BE2C (cell line): ENCODE measurements at regions not wholly inside any gene's neighbourhood (a gene's known extent, or its start where the extent isn't known, plus 50 kb on each side); places are given as distances from the start of the nearest gene placed in this dataset.

ENCODE experiments used
- DNase-seq: peaks from one replicate; pipeline ENCODE4 v3.0.0-alpha.2; 2020
- H3K27me3 ChIP-seq: fragments of 250-450 bp; sonication (Bioruptor Pico); 2 replicates; pipeline ENCODE4 v1.5.1; 2020; ENCODE audit warnings: mild to moderate bottlenecking
- H3K36me3 ChIP-seq: fragments of 250-450 bp; sonication (Bioruptor Pico); 2 replicates; pipeline ENCODE4 v1.5.1; 2020; ENCODE audit warnings: mild to moderate bottlenecking
- H3K4me1 ChIP-seq: fragments of 250-450 bp; sonication (Bioruptor Pico); 2 replicates; pipeline ENCODE4 v1.5.1; 2020
- H3K4me3 ChIP-seq: 2 replicates; pipeline ENCODE4 v1.5.1; 2011; ENCODE audit warnings: low read depth, low read length
- H3K9me3 ChIP-seq: fragments of 250-450 bp; sonication (Bioruptor Pico); 2 replicates; pipeline ENCODE4 v1.5.1; 2020
- TF ChIP-seq, protein P1 (sequence below): IDR thresholded peaks from 2 replicates; pipeline ENCODE4 v1.5.1; 2012; ENCODE audit warnings: mild to moderate bottlenecking, low read depth, low read length

DNA sequence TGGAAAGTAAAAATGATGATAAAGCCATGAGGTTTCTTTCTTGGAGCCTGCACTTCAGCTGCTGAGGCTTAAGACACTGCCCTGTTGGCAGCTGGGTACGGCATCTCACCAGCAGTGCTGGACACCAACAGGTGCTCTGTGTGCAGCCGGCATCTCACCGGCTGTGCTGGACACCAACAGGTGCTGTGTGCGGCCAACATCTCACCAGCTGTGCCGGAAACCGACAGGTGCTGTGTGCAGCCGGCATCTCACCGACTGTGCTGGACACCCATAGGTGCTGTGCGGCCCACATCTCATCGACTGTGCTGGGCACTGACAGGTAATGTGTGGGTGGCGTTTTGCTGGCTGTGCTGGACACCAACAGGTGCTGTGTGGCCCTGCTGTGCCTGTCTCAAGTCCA, 190.8 kb downstream of the TMEM18 start:
- no peak overlapping the region for H3K4me3 ChIP-seq
- DNase-seq, result no peak
- no peaks in the 10 kb centered on the region for H3K9me3 ChIP-seq
- H3K36me3 ChIP-seq, result no peaks in the 10 kb centered on the region
- no peaks in the 10 kb centered on the region for H3K4me1 ChIP-seq
- H3K27me3 ChIP-seq, result no peaks in the 10 kb centered on the region
- TF ChIP-seq, protein P1, sequence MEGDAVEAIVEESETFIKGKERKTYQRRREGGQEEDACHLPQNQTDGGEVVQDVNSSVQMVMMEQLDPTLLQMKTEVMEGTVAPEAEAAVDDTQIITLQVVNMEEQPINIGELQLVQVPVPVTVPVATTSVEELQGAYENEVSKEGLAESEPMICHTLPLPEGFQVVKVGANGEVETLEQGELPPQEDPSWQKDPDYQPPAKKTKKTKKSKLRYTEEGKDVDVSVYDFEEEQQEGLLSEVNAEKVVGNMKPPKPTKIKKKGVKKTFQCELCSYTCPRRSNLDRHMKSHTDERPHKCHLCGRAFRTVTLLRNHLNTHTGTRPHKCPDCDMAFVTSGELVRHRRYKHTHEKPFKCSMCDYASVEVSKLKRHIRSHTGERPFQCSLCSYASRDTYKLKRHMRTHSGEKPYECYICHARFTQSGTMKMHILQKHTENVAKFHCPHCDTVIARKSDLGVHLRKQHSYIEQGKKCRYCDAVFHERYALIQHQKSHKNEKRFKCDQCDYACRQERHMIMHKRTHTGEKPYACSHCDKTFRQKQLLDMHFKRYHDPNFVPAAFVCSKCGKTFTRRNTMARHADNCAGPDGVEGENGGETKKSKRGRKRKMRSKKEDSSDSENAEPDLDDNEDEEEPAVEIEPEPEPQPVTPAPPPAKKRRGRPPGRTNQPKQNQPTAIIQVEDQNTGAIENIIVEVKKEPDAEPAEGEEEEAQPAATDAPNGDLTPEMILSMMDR, result no peak

DNA sequence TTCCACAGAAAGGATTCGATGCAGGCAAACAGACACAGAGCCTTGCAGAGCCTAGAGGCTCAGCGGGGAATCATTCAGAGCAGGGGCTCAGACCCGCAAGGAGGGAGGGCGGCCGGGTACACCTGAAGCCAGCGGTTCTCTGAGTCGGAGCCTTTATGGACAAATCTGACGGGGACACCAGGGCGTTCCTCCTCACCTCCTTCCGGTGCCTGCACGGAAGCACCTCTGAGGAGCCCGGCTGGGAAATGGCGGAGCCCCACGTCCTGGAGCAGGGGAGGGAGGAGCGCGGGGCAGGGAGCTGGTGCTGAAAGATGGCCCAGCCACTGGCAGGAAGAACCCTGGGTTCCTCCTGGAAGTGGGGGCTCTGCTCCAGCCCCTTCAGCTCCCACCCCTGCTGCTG, 193.5 kb upstream of the ALKAL2 start:
- Histone ChIP-seq H3K4me1 (no peaks in the 10 kb centered on the region), H3K4me3 (no peak overlapping the region), H3K36me3 (no peaks in the 10 kb centered on the region), H3K9me3 (no peaks in the 10 kb centered on the region), H3K27me3 (no peaks in the 10 kb centered on the region)
- TF ChIP-seq, protein P1, result no peak
- DNase-seq, result no peak

DNA sequence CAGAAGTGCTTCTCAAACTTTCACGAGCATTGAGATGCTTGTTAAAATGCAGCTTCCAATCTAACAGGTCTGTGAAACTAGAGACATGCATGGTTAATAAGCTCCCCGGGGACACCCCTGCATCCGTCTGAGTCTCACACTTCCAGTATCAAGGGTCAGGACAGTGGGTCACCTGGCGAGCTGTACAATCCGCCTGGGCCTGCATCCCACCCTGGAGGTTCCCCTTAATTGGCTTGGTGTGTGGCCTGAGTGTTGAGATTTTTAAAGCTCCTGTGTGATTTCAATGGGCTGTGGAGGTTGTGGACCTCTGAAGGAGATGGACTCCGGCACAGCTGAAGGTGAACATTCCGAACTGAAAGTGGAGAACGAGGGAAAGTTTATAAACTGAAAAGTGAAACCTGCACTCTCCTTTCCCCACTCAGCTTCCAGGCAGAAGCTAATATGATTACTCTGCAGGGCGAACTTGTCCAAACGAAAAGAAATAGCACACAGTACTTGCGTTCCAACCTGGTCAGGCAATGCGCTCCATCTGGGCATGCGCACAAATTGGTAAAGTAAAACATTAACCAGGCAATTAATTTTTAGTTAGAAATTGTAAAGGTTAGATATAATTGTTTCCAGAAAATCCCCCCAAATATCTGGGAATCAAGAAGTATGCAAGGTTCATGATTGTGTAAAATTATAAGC, 191.7 kb upstream of the ALKAL2 start:
- H3K36me3 ChIP-seq, result no peaks in the 10 kb centered on the region
- no peaks in the 10 kb centered on the region for H3K27me3 ChIP-seq
- no peaks in the 10 kb centered on the region for H3K4me1 ChIP-seq
- TF ChIP-seq, protein P1, result no peak
- no peak for DNase-seq
- no peaks in the 10 kb centered on the region for H3K9me3 ChIP-seq
- H3K4me3 ChIP-seq, result no peak overlapping the region

DNA sequence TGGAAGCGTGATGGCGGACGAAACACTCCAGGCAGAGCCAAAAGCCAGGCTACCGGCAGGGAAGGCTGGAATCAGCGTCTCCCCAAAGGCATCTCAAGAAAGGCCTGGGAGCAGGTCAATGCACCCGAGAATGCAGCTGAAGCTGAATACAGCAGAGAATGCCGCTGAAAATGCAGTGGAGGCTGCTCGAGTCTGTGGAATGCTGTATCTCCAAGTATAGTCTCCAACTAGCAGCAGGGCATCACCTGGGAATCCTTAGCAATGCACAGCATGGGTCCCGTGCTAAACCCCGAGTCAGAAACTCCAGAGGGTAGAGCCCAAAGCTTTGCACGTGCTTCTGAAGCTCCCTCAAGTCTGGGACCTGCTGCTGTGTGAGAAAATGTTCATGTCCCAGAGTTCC, 191.1 kb upstream of the ALKAL2 start:
- DNase-seq, result no peak
- Histone ChIP-seq H3K4me1 (no peaks in the 10 kb centered on the region), H3K9me3 (no peaks in the 10 kb centered on the region), H3K36me3 (no peaks in the 10 kb centered on the region), H3K27me3 (no peaks in the 10 kb centered on the region), H3K4me3 (no peak overlapping the region)
- TF ChIP-seq, protein P1, result no peak

DNA sequence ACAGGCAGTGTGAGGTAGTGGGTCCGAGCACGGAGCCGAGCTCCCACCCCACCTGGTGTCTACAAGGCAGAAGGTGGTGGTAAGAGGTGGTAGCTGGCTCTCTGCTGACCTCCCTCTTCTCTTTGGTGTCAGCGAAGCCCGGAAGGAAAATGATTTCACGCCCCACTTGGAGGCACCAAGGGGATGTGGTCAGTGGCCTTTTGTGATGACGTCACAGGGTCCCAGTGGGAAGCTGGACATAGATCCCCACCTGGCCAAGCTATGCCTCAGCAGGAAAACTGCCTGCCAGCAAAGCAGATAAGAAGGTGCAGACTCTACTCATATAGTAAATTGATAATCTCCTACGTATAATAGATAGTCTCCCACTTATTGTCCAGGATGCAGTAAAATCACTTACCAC, 183.7 kb upstream of the ALKAL2 start:
- H3K4me3 ChIP-seq, result no peak overlapping the region
- no peak for DNase-seq
- TF ChIP-seq, protein P1, result no peak
- H3K27me3 ChIP-seq, result no peaks in the 10 kb centered on the region
- no peaks in the 10 kb centered on the region for H3K36me3 ChIP-seq
- H3K9me3 ChIP-seq, result no peaks in the 10 kb centered on the region
- H3K4me1 ChIP-seq, result no peaks in the 10 kb centered on the region

DNA sequence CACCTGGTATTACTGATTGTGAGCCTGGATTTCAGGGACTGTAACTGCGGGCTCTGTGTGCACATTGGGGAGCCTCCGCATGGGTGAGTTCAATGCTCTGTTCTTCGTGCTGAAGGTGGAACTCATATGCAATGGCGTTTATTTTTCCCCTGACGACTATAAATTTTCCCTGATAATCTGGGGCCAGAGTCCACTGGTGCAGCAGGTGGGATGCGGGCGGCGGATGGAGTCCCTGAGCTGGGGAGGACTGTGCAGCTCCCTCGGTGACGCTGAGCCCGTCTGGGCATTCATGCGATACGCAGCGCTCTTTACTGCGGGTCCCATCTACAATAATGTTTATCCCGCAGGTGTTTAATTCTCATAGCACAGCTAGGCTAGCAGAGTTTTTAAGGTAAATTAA, 181.6 kb upstream of the ALKAL2 start:
- TF ChIP-seq, protein P1, result no peak
- H3K27me3 ChIP-seq, result no peaks in the 10 kb centered on the region
- H3K4me3 ChIP-seq, result no peak overlapping the region

More for the DNA sequence above, 181.6 kb upstream of the ALKAL2 start:
- H3K4me1 ChIP-seq, result no peaks in the 10 kb centered on the region
- no peak for DNase-seq
- H3K9me3 ChIP-seq, result no peaks in the 10 kb centered on the region
- no peaks in the 10 kb centered on the region for H3K36me3 ChIP-seq
